A549 (cell line): ENCODE measurements at regions not wholly inside any gene's neighbourhood (a gene's known extent, or its start where the extent isn't known, plus 50 kb on each side); places are given as distances from the start of the nearest gene placed in this dataset.

Source experiments
- ATAC-seq, 2 experiments: fragments of 200-7000 bp in 1 of 2; fragments of >200 bp in 1 of 2; cut with Nextera tagmentation in 1 of 2; cut with Tn5 transposase in 1 of 2; 3 replicates each; pipeline versions ENCODE4 v1.8.0 to v1.9.1; 2018 to 2020; ENCODE audit warnings: mild to moderate bottlenecking in 1 of 2, moderate library complexity in 1 of 2
- CTCF ChIA-PET: fragments of 300-600 bp; sonication (Branson Sonifier 250); formaldehyde crosslinking; extraction: SDS; loops from one replicate; lab custom pipeline; 2021; ENCODE audit warnings: antibody characterized with exemption, inconsistent platforms; lab: Yijun Ruan, JAX
- POLR2A ChIA-PET: fragments of 350-600 bp; formaldehyde crosslinking; extraction: SDS; loops from one replicate; lab custom pipeline; 2021; ENCODE audit warnings: antibody characterized with exemption, inconsistent platforms; lab: Yijun Ruan, JAX
- DNase-seq, 2 experiments: peaks; one replicate each; pipeline versions ENCODE4 v3.0.0 to v3.0.0-alpha.2; 2011 to 2016; ENCODE audit warnings: low read depth in 1 of 2, low spot score in 1 of 2
- FAIRE-seq: peaks from 2 replicates; lab custom pipeline; 2011; peaks lifted over from hg19 to GRCh38; lab: Jason Lieb, UNC
- H3K27ac ChIP-seq, 2 experiments: fragments of >200 bp; sonication (Bioruptor Twin); formaldehyde crosslinking; 3 replicates each; pipeline ENCODE4 v1.5.1; 2016 to 2017
- H3K4me1 ChIP-seq: fragments of >200 bp; sonication (Bioruptor Twin); formaldehyde crosslinking; 3 replicates; pipeline ENCODE4 v1.6.1; 2016
- H3K4me2 ChIP-seq: fragments of >200 bp; sonication (Bioruptor Twin); formaldehyde crosslinking; 3 replicates; pipeline ENCODE4 v1.6.1; 2016
- H3K4me3 ChIP-seq: fragments of >200 bp; sonication (Bioruptor Twin); formaldehyde crosslinking; 3 replicates; pipeline ENCODE4 v1.5.1; 2016
- H3K9me3 ChIP-seq: fragments of >200 bp; sonication (Bioruptor Twin); formaldehyde crosslinking; 3 replicates; pipeline ENCODE4 v1.6.1; 2016
- BHLHE40 ChIP-seq: IDR thresholded peaks from 2 replicates; pipeline ENCODE4 v1.6.1; 2012; ENCODE audit warnings: low read depth, low read length, inconsistent platforms
- CBX2 ChIP-seq: fragments of 200-600 bp; sonication (generic); IDR thresholded peaks from 2 replicates; pipeline ENCODE4 v1.6.1; 2016; ENCODE audit warnings: low read depth, mild to moderate bottlenecking, borderline replicate concordance
- CBX8 ChIP-seq: fragments of 200-600 bp; sonication (generic); IDR thresholded peaks from 2 replicates; pipeline ENCODE4 v1.6.1; 2016
- CEBPB ChIP-seq, 2 experiments: fragments of >200 bp in 1 of 2; sonication (Bioruptor Twin) in 1 of 2; formaldehyde crosslinking in 1 of 2; IDR thresholded peaks; 2 replicates each; pipeline ENCODE4 v1.6.1; 2012 to 2016
- CHD4 ChIP-seq: fragments of 200-600 bp; sonication (generic); IDR thresholded peaks from 2 replicates; pipeline ENCODE4 v1.6.1; 2016; ENCODE audit warnings: antibody characterized with exemption, mild to moderate bottlenecking, borderline replicate concordance
- CTCF ChIP-seq: fragments of >200 bp; sonication (Bioruptor Twin); formaldehyde crosslinking; IDR thresholded peaks from 3 replicates; pipeline ENCODE4 v1.5.1; 2016
- E2F6 ChIP-seq: IDR thresholded peaks from 2 replicates; pipeline ENCODE4 v1.6.1; 2012; ENCODE audit warnings: low read depth, borderline replicate concordance
- EHF ChIP-seq: fragments of 250-450 bp; sonication (Bioruptor Pico); IDR thresholded peaks from 2 replicates; pipeline ENCODE4 v1.5.0; 2020; ENCODE audit warnings: mild to moderate bottlenecking
- ELK1 ChIP-seq: fragments of 150-350 bp; IDR thresholded peaks from 2 replicates; pipeline ENCODE4 v1.6.1; 2014; ENCODE audit warnings: low read depth, mild to moderate bottlenecking, low read length
- EP300 ChIP-seq, 2 experiments: fragments of >200 bp; sonication (Bioruptor Twin); formaldehyde crosslinking; IDR thresholded peaks; 2 replicates in 1 of 2; 3 replicates in 1 of 2; pipeline ENCODE4 v1.6.1; 2016 to 2017
- ESRRA ChIP-seq: fragments of 150-350 bp; IDR thresholded peaks from 2 replicates; pipeline ENCODE4 v1.6.1; 2014; ENCODE audit warnings: mild to moderate bottlenecking, low read length, borderline replicate concordance
- FOSB ChIP-seq: fragments of 250-450 bp; sonication (Bioruptor Pico); IDR thresholded peaks from 2 replicates; pipeline ENCODE4 v1.5.0; 2020; ENCODE audit warnings: mild to moderate bottlenecking, moderate library complexity
- FOSL2 ChIP-seq, 2 experiments: fragments of 450-650 bp in 1 of 2; fragments of >200 bp in 1 of 2; sonication (Bioruptor Twin) in 1 of 2; formaldehyde crosslinking; IDR thresholded peaks; 2 replicates each; pipeline versions ENCODE4 v1.5.0 to v1.6.1; 2016 to 2020; ENCODE audit warnings: mild to moderate bottlenecking in 1 of 2, moderate library complexity in 1 of 2
- FOXS1 ChIP-seq: fragments of 250-450 bp; sonication (Bioruptor Pico); IDR thresholded peaks from 2 replicates; pipeline ENCODE4 v1.5.0; 2020; ENCODE audit warnings: mild to moderate bottlenecking, moderate library complexity
- GATA3 ChIP-seq: IDR thresholded peaks from 2 replicates; pipeline ENCODE4 v1.6.1; 2012; ENCODE audit warnings: borderline replicate concordance
- HDAC2 ChIP-seq: fragments of 200-600 bp; sonication (generic); IDR thresholded peaks from 2 replicates; pipeline ENCODE4 v1.6.1; 2016
- HOXB5 ChIP-seq: fragments of 250-450 bp; sonication (Bioruptor Pico); IDR thresholded peaks from 2 replicates; pipeline ENCODE4 v1.5.0; 2020; ENCODE audit warnings: mild to moderate bottlenecking, moderate library complexity
- JUN ChIP-seq, 2 experiments: fragments of >200 bp; sonication (Bioruptor Twin); formaldehyde crosslinking; IDR thresholded peaks; 2 replicates in 1 of 2; 3 replicates in 1 of 2; pipeline ENCODE4 v1.6.1; 2016 to 2017
- JUNB ChIP-seq: fragments of >200 bp; sonication (Bioruptor Twin); formaldehyde crosslinking; IDR thresholded peaks from 2 replicates; pipeline ENCODE4 v1.6.1; 2016
- KDM1A ChIP-seq: fragments of 200-600 bp; sonication (generic); IDR thresholded peaks from 2 replicates; pipeline ENCODE4 v1.6.1; 2016; ENCODE audit warnings: low read depth, mild to moderate bottlenecking
- MAFK ChIP-seq: fragments of 450-650 bp; IDR thresholded peaks from 2 replicates; pipeline ENCODE4 v1.6.1; 2014; ENCODE audit not compliant: partially characterized antibody
- MAX ChIP-seq: IDR thresholded peaks from 2 replicates; pipeline ENCODE4 v1.6.1; 2012
- MAZ ChIP-seq: fragments of 150-350 bp; IDR thresholded peaks from 2 replicates; pipeline ENCODE4 v1.6.1; 2014; ENCODE audit warnings: antibody characterized with exemption, low read depth, low read length, borderline replicate concordance
- MYC ChIP-seq: IDR thresholded peaks from 2 replicates; pipeline ENCODE4 v1.6.1; 2012; ENCODE audit warnings: mild to moderate bottlenecking, inconsistent platforms, low read length, improper control_type of control experiment, borderline replicate concordance
- POLR2AphosphoS2 ChIP-seq: conservative IDR thresholded peaks from 2 replicates; pipeline ENCODE4 v1.6.1; 2012; ENCODE audit warnings: low read length, improper control_type of control experiment, inconsistent platforms
- RARB ChIP-seq: fragments of 250-450 bp; sonication (Bioruptor Pico); IDR thresholded peaks from 2 replicates; pipeline ENCODE4 v1.8.0; 2021; ENCODE audit warnings: mild to moderate bottlenecking, moderate library complexity
- SMC3 ChIP-seq: fragments of >200 bp; sonication (Bioruptor Twin); formaldehyde crosslinking; IDR thresholded peaks from 3 replicates; pipeline ENCODE4 v1.6.1; 2018; ENCODE audit warnings: inconsistent platforms
- TFCP2L1 ChIP-seq: fragments of 250-450 bp; sonication (Bioruptor Pico); IDR thresholded peaks from 2 replicates; pipeline ENCODE4 v1.5.0; 2021; ENCODE audit warnings: mild to moderate bottlenecking
- ZC3H11A ChIP-seq: fragments of 450-650 bp; IDR thresholded peaks from 2 replicates; pipeline ENCODE4 v1.6.1; 2014; ENCODE audit warnings: antibody characterized with exemption, mild to moderate bottlenecking
- ZFP36 ChIP-seq: fragments of 450-650 bp; IDR thresholded peaks from 2 replicates; pipeline ENCODE4 v1.6.1; 2014; ENCODE audit warnings: borderline replicate concordance; ENCODE audit not compliant: partially characterized antibody
- ZSCAN20 ChIP-seq: fragments of 250-450 bp; sonication (Bioruptor Pico); IDR thresholded peaks from 2 replicates; pipeline ENCODE4 v1.8.0; 2022; ENCODE audit warnings: mild to moderate bottlenecking, moderate library complexity
- WGBS: methylation state at CpG from one replicate; pipeline ENCODE4 v1.1.6; 2017; ENCODE audit errors: missing lambda C conversion rate; 5-methylcytosine and 5-hydroxymethylcytosine counted together

- Histone ChIP-seq H3K4me3 (no peak overlapping the region), H3K9me3 (no peaks in the 10 kb centered on the region), H3K4me2 (peak overlapping the region; percentile 32; the same call in 1 of the 3 replicates), H3K27ac (peak overlapping the region in 1 of 2 experiments; percentile 53; a peak in 2 of 6 replicates), H3K4me1 (peaks cover 16% of the 10 kb centered on the region)
- TF ChIP-seq MAX (peak; percentile 62), JUN (IDR thresholded peaks at IDR 0.05) (no peak), HOXB5 (CRISPR knock-in tag) (no peak), ZSCAN20 (CRISPR knock-in tag) (no peak), MAZ (no peak), E2F6 (no peak), EHF (CRISPR knock-in tag) (no peak), CBX8 (no peak), ZC3H11A (no peak), MYC (no peak), ELK1 (no peak), GATA3 (peak; percentile 37; the same call in 1 of the 2 replicates), FOSL2 (IDR thresholded peaks at IDR 0.05) (no peak), FOSL2 (CRISPR knock-in tag; IDR thresholded peaks at IDR 0.05) (no peak), BHLHE40 (no peak), JUNB (0 out of 2 replicates have a peak, but pooled peaks have one; percentile 26), KDM1A (no peak)
- ATAC-seq (peak in 1 of 2 experiments; percentile 27; a peak in 2 of 6 replicates), DNase-seq (peak in 1 of 2 experiments; percentile 14), FAIRE-seq (no peak)
- POLR2A ChIA-PET: no interaction called here
- CTCF ChIA-PET: interaction anchor here (1.2 kb wide), 1 partner anchor 27 kb away, joined by 3 read pairs; no protein-coding TSS in a partner anchor
- WGBS: 37% methylated on average over 5 of the region's 8 CpGs
These were observed 425.1 kb downstream of the EFNB2 start for GRCh38 chr13:106110241-106110855.

GRCh38 chr13:106109391-106109791 lies 426.1 kb downstream of the EFNB2 start:
- FAIRE-seq: no peak
- POLR2A ChIA-PET: no interaction called here

More at GRCh38 chr13:106109391-106109791, 426.1 kb downstream of the EFNB2 start:
- WGBS: 74% methylated on average over 3 of the region's 3 CpGs
- no peak for TF ChIP-seq HOXB5 (CRISPR knock-in tag)
- TF ChIP-seq CHD4: no peak
- no peak for TF ChIP-seq MYC
- no peak for TF ChIP-seq FOXS1 (CRISPR knock-in tag)
- TF ChIP-seq CEBPB (IDR thresholded peaks at IDR 0.05): no peak
- TF ChIP-seq ESRRA: no peak
- no peak for TF ChIP-seq ZFP36
- TF ChIP-seq ZC3H11A: no peak
- no peak for TF ChIP-seq FOSB (CRISPR knock-in tag)
- TF ChIP-seq EP300 (IDR thresholded peaks at IDR 0.05): no peak
- TF ChIP-seq POLR2AphosphoS2: no peak
- no peak for TF ChIP-seq BHLHE40
- no peak for TF ChIP-seq CTCF
- TF ChIP-seq TFCP2L1 (CRISPR knock-in tag): no peak
- TF ChIP-seq SMC3: no peak
- TF ChIP-seq CBX8: no peak
- no peak for TF ChIP-seq MAFK
- TF ChIP-seq RARB (CRISPR knock-in tag): no peak
- TF ChIP-seq CBX2: no peak
- no peak for TF ChIP-seq HDAC2
- ATAC-seq (no peak), DNase-seq (no peak)
- Histone ChIP-seq H3K27ac (no peak overlapping the region), H3K9me3 (no peaks in the 10 kb centered on the region), H3K4me3 (no peak overlapping the region), H3K4me1 (peaks cover 24% of the 10 kb centered on the region), H3K4me2 (no peak overlapping the region)
- CTCF ChIA-PET: interaction anchor here (1.2 kb wide), 1 partner anchor 26 kb away, joined by 3 read pairs; no protein-coding TSS in a partner anchor
